Gastrocnemius medialis (tissue), 4 donors: ENCODE measurements at regions not wholly inside any gene's neighbourhood (a gene's known extent, or its start where the extent isn't known, plus 50 kb on each side); places are given as distances from the start of the nearest gene placed in this dataset.

Experiments used
- CTCF ChIP-seq, 5 experiments: fragments of 450-650 bp in 3 of 5; fragments of 200-600 bp in 2 of 5; sonication (generic) in 2 of 5; IDR thresholded peaks in 4 of 5; conservative IDR thresholded peaks in 1 of 5; 1 replicate in 4 of 5; 2 replicates in 1 of 5; pipeline ENCODE4 v1.5.1; 2016 to 2019; ENCODE audit warnings: antibody characterized with exemption in 5 of 5, mild to moderate bottlenecking in 3 of 5, moderate library complexity in 3 of 5
- POLR2A ChIP-seq, 2 donors: fragments of 450-650 bp; IDR thresholded peaks; one replicate each; pipeline ENCODE4 v1.6.1; 2017; ENCODE audit warnings: antibody characterized with exemption in 2 of 2, mild to moderate bottlenecking in 2 of 2, moderate library complexity in 2 of 2

GRCh38 chr6:82072751-82073150 lies 174.8 kb downstream of the IBTK start:
- no peak for TF ChIP-seq POLR2A (IDR thresholded peaks at IDR 0.05)
- TF ChIP-seq CTCF (IDR thresholded peaks at IDR 0.05 in 4 of 5, conservative IDR thresholded peaks at IDR 0.05 in 1 of 5) = no peak
